Karpas-422 (cell line): ENCODE measurements at regions not wholly inside any gene's neighbourhood (a gene's known extent, or its start where the extent isn't known, plus 50 kb on each side); places are given as distances from the start of the nearest gene placed in this dataset.

Source experiments
- DNase-seq: peaks from one replicate; pipeline ENCODE4 v3.0.0-alpha.2; 2015
- H2AFZ ChIP-seq: fragments of 200-600 bp; sonication (generic); 2 replicates; pipeline ENCODE4 v1.6.1; 2014; ENCODE audit warnings: antibody characterized with exemption, low read length, mixed read lengths
- H3K27ac ChIP-seq: fragments of 200-600 bp; sonication (generic); 2 replicates; pipeline ENCODE4 v1.5.1; 2014; ENCODE audit warnings: mild to moderate bottlenecking, low read length, moderate library complexity
- H3K27me3 ChIP-seq: fragments of 200-600 bp; sonication (generic); 2 replicates; pipeline ENCODE4 v1.6.1; 2014; ENCODE audit warnings: low read length, mixed read lengths
- H3K36me3 ChIP-seq: fragments of 200-600 bp; sonication (generic); 2 replicates; pipeline ENCODE4 v1.6.1; 2014; ENCODE audit warnings: low read length, mixed read lengths; ENCODE audit not compliant: insufficient read depth
- H3K4me1 ChIP-seq: fragments of 200-600 bp; sonication (generic); 2 replicates; pipeline ENCODE4 v1.6.1; 2014; ENCODE audit warnings: mild to moderate bottlenecking, low read length, mixed read lengths
- H3K4me2 ChIP-seq: fragments of 200-600 bp; sonication (generic); 2 replicates; pipeline ENCODE4 v1.6.1; 2014; ENCODE audit warnings: low read length, low read depth, mild to moderate bottlenecking; ENCODE audit not compliant: poor library complexity, severe bottlenecking
- H3K4me3 ChIP-seq: fragments of 200-600 bp; sonication (generic); 2 replicates; pipeline ENCODE4 v1.5.1; 2014; ENCODE audit warnings: mild to moderate bottlenecking, antibody characterized with exemption, low read length, mixed read lengths
- H3K79me2 ChIP-seq: fragments of 200-600 bp; sonication (generic); 2 replicates; pipeline ENCODE4 v1.6.1; 2014; ENCODE audit warnings: mild to moderate bottlenecking, low read length, mixed read lengths
- H3K9ac ChIP-seq: fragments of 200-600 bp; sonication (generic); 2 replicates; pipeline ENCODE4 v1.6.0; 2014; ENCODE audit warnings: low read length
- H3K9me2 ChIP-seq: fragments of 200-600 bp; sonication (generic), shearing (Covaris generic); replicated peaks from 2 replicates; pipeline ENCODE4 v1.6.0; 2014; ENCODE audit warnings: mild to moderate bottlenecking, low read length, moderate library complexity; ENCODE audit not compliant: insufficient read depth
- H3K9me3 ChIP-seq: fragments of 300-700, 200-600 bp; sonication (generic); 2 replicates; pipeline ENCODE4 v1.6.1; 2014; ENCODE audit warnings: low read length, mixed read lengths
- H4K20me1 ChIP-seq: fragments of 200-600 bp; sonication (generic); 2 replicates; pipeline ENCODE4 v1.6.1; 2014; ENCODE audit warnings: mild to moderate bottlenecking, antibody characterized with exemption, low read length, low read depth; ENCODE audit not compliant: insufficient read depth

- H3K4me1 ChIP-seq = no peaks in the 10 kb centered on the region
Observed at GRCh38 chr2:220220009-220220408, 592.6 kb downstream of the SLC4A3 start.

GRCh38 chr2:220221992-220222391, 594.6 kb downstream of the SLC4A3 start:
- H3K9me2 ChIP-seq = no peaks in the 10 kb centered on the region
- H3K36me3 ChIP-seq = no peaks in the 10 kb centered on the region
- H4K20me1 ChIP-seq = no peaks in the 10 kb centered on the region
- H3K9ac ChIP-seq = no peak overlapping the region
- H3K79me2 ChIP-seq = no peaks in the 10 kb centered on the region
- H3K27me3 ChIP-seq = no peaks in the 10 kb centered on the region
- no peak overlapping the region for H3K4me2 ChIP-seq
- no peak overlapping the region for H2AFZ ChIP-seq
- H3K4me3 ChIP-seq = no peak overlapping the region
- DNase-seq = no peak
- H3K27ac ChIP-seq = no peak overlapping the region
- no peaks in the 10 kb centered on the region for H3K4me1 ChIP-seq
- no peaks in the 10 kb centered on the region for H3K9me3 ChIP-seq

More at GRCh38 chr2:220220009-220220408, 592.6 kb downstream of the SLC4A3 start:
- H3K79me2 ChIP-seq = no peaks in the 10 kb centered on the region
- H3K4me3 ChIP-seq = no peak overlapping the region
- no peaks in the 10 kb centered on the region for H3K9me2 ChIP-seq
- no peak for DNase-seq
- no peaks in the 10 kb centered on the region for H3K9me3 ChIP-seq
- no peaks in the 10 kb centered on the region for H4K20me1 ChIP-seq
- no peaks in the 10 kb centered on the region for H3K36me3 ChIP-seq
- no peaks in the 10 kb centered on the region for H3K27me3 ChIP-seq
- no peak overlapping the region for H3K9ac ChIP-seq
- H3K27ac ChIP-seq = no peak overlapping the region
- no peak overlapping the region for H2AFZ ChIP-seq
- no peak overlapping the region for H3K4me2 ChIP-seq

- Histone ChIP-seq H4K20me1 (no peaks in the 10 kb centered on the region), H3K27ac (no peak overlapping the region), H3K36me3 (no peaks in the 10 kb centered on the region), H3K4me2 (no peak overlapping the region), H3K4me1 (no peaks in the 10 kb centered on the region), H3K9me2 (no peaks in the 10 kb centered on the region), H3K79me2 (no peaks in the 10 kb centered on the region), H3K9ac (no peak overlapping the region), H3K27me3 (no peaks in the 10 kb centered on the region), H2AFZ (no peak overlapping the region), H3K9me3 (no peaks in the 10 kb centered on the region), H3K4me3 (no peak overlapping the region)
- DNase-seq = no peak
Observed at GRCh38 chr2:220224691-220225543, 597.5 kb downstream of the SLC4A3 start.

GRCh38 chr2:220226076-220226475, 598.6 kb downstream of the SLC4A3 start:
- H3K4me3 ChIP-seq = no peak overlapping the region
- H3K9me3 ChIP-seq = no peaks in the 10 kb centered on the region
- no peak overlapping the region for H3K9ac ChIP-seq
- no peaks in the 10 kb centered on the region for H3K79me2 ChIP-seq
- no peak for DNase-seq
- H3K4me2 ChIP-seq = no peak overlapping the region
- no peaks in the 10 kb centered on the region for H3K4me1 ChIP-seq
- H3K27ac ChIP-seq = no peak overlapping the region
- H4K20me1 ChIP-seq = no peaks in the 10 kb centered on the region
- no peaks in the 10 kb centered on the region for H3K36me3 ChIP-seq
- H3K27me3 ChIP-seq = no peaks in the 10 kb centered on the region
- no peak overlapping the region for H2AFZ ChIP-seq
- H3K9me2 ChIP-seq = no peaks in the 10 kb centered on the region

GRCh38 chr2:220226546-220226945, 599.1 kb downstream of the SLC4A3 start:
- Histone ChIP-seq H3K9me3 (no peaks in the 10 kb centered on the region), H3K79me2 (no peaks in the 10 kb centered on the region), H4K20me1 (no peaks in the 10 kb centered on the region), H3K27ac (no peak overlapping the region), H3K27me3 (no peaks in the 10 kb centered on the region), H3K4me1 (no peaks in the 10 kb centered on the region), H3K4me2 (no peak overlapping the region), H3K36me3 (no peaks in the 10 kb centered on the region), H3K4me3 (no peak overlapping the region), H2AFZ (no peak overlapping the region), H3K9me2 (no peaks in the 10 kb centered on the region), H3K9ac (no peak overlapping the region)
- no peak for DNase-seq

- H3K4me2 ChIP-seq = no peak overlapping the region
- no peak for DNase-seq
- H3K4me1 ChIP-seq = no peaks in the 10 kb centered on the region
- no peaks in the 10 kb centered on the region for H3K79me2 ChIP-seq
- no peaks in the 10 kb centered on the region for H4K20me1 ChIP-seq
- H3K36me3 ChIP-seq = no peaks in the 10 kb centered on the region
- no peak overlapping the region for H2AFZ ChIP-seq
- no peak overlapping the region for H3K9ac ChIP-seq
- no peaks in the 10 kb centered on the region for H3K27me3 ChIP-seq
- no peak overlapping the region for H3K4me3 ChIP-seq
- H3K9me3 ChIP-seq = no peaks in the 10 kb centered on the region
- no peaks in the 10 kb centered on the region for H3K9me2 ChIP-seq
- no peak overlapping the region for H3K27ac ChIP-seq
Observed at GRCh38 chr2:220227266-220227920, 600.0 kb downstream of the SLC4A3 start.

GRCh38 chr2:220228310-220229006, 601.0 kb downstream of the SLC4A3 start:
- Histone ChIP-seq H3K4me1 (no peaks in the 10 kb centered on the region), H3K9me3 (no peaks in the 10 kb centered on the region), H4K20me1 (no peaks in the 10 kb centered on the region), H3K4me2 (no peak overlapping the region), H3K27me3 (no peaks in the 10 kb centered on the region), H3K9ac (no peak overlapping the region), H3K9me2 (no peaks in the 10 kb centered on the region), H2AFZ (no peak overlapping the region), H3K27ac (no peak overlapping the region), H3K4me3 (no peak overlapping the region), H3K79me2 (no peaks in the 10 kb centered on the region), H3K36me3 (no peaks in the 10 kb centered on the region)
- no peak for DNase-seq

- Histone ChIP-seq H3K9me2 (peaks cover 2% of the 10 kb centered on the region; the same call in 1 of the 2 replicates), H3K27me3 (no peaks in the 10 kb centered on the region), H3K27ac (no peak overlapping the region), H3K4me2 (no peak overlapping the region), H3K4me3 (no peak overlapping the region), H3K79me2 (no peaks in the 10 kb centered on the region), H3K9me3 (no peaks in the 10 kb centered on the region), H4K20me1 (no peaks in the 10 kb centered on the region), H3K4me1 (no peaks in the 10 kb centered on the region), H3K9ac (no peak overlapping the region), H3K36me3 (no peaks in the 10 kb centered on the region), H2AFZ (no peak overlapping the region)
- DNase-seq = no peak
Observed at GRCh38 chr2:220240641-220241040, 613.2 kb downstream of the SLC4A3 start.
